NCI-H146 (cell line): ENCODE measurements at regions not wholly inside any gene's neighbourhood (a gene's known extent, or its start where the extent isn't known, plus 50 kb on each side); places are given as distances from the start of the nearest gene placed in this dataset.
"Not testable (repeated sequence)": the region's sequence is repeated elsewhere in the genome, so short reads cannot be mapped to it uniquely, and the experiment has no call there.

Source experiments
- DNase-seq: peaks from one replicate; lab custom pipeline; 2025; lab: John Stamatoyannopoulos, UW

DNA sequence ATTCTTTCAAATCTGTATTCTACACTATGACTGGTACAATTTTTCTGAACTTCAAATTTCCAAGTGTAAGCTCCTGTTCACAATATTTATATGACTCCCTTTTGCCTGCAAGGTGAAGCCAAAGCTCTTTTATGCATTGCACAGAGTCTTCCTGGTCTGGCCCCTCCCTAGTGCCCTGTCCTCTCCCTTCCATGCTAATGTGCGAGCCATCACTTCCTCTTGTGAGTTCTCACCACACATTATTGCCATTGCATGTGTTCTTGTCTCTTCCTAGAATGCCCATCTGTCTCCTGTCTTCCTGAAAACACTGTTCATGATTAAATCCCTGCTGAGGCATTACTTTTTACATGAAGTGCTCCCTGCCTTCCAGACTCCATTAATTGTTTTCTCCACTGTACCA lies 169.9 kb downstream of the MC4R start:
- no peak for DNase-seq

DNA sequence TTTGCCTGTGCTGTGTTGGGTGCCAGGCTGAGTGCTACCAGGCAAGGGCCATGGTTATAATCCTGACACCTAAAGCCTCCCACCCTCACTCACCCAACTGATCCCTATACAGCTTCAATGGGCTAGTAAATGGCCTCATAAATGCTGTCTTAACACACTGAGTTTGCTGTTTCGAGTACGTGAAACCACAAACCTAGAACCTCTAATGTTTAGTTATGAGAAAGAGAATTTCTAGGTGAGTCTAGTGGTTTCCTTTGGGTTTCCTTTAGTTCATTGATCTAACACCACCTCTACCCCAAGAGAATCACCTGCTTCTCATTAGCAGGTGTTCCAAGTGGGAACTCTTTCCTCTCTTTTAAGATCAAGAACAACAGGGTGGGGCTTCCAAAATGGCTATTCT lies 172.0 kb downstream of the MC4R start:
- no peak for DNase-seq

DNA sequence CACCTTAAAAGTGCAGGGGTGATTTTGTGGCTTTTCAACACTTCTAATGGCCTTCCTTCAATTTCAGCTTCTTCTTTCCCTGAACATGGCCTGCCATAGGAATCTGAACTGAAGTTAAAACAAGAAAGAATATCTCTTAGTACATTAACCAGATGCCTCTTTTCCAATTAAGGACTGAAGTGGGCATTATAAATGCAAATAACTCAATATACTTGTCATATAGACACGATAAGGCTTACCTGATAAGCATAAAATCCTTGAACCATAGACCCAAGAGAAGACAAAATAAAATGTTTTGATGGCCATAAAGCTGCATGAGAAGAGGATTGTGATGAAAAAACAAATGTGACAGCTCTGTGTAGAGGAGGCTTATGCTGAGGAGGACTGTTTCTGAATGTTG lies 173.1 kb downstream of the MC4R start:
- no peak for DNase-seq

DNA sequence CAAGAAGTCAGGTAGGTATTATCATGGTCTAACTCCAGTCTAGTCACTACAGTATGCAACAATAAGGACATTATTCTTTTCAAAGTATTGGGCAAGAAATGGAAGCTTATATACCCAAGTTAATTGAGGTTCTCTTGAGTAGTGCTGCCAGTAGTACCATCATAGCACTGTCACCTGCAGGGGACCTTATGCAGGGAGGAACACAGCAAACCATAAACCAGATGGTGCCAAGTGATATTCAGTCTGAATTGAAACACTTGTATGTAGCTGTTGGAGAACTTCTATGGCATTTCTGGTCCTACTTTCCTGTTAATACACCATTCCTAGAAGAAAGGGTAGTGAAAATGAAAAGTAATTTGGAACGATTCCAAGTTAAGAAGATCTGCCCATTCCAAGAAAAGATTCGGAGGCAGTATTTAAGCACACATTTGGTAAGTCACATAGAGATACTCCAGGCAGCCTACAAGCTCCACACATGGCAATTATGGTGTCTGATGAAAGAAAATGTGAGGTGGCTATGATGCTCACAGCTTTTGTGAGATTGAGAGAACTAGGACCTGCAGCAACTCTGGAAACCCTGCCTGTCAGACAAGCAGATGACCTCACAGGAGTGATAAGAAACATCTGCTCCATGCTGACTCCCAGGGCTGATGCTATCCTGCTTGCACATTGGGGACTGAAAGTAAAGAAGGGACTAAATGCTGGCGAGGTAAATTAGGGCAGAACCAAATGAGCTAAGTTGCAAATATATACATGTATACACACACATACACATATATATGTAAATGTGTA lies 174.7 kb downstream of the MC4R start:
- DNase-seq: peak; percentile 66

DNA sequence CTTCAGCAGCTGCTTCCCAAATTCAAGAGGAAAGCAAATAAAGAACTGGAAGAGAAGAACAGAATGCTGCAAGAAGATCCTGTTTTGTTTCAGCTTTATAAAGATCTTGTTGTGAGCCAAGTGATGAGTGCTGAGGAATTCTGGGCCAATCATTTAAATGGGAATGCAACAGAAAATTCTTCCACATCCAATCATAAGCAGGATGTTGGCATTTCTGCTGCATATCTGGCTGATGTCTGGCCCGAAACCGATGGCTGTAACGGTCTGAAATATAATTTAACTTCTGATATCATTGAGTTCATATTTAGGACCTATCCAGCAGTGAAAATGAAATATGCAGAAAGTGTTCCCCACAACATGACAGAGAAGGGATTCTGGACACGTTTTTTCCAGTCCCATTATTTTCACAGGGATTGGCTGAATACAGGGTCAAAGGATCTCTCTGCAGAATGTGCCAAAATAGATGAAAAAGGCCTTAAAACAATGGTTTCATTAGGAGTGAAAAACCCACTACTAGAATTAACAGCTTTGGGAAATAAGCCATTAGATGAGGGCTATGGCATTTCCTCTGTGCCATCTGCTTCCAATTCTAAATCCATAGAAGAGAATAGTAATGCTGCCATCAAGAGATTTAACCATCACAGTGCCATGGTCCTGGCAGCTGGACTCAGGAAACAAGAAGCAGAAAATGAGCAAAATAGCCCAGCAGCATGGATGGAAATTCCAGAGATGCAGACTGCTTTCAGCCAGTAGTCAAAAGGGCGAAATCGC lies 175.6 kb downstream of the MC4R start:
- no peak for DNase-seq

DNA sequence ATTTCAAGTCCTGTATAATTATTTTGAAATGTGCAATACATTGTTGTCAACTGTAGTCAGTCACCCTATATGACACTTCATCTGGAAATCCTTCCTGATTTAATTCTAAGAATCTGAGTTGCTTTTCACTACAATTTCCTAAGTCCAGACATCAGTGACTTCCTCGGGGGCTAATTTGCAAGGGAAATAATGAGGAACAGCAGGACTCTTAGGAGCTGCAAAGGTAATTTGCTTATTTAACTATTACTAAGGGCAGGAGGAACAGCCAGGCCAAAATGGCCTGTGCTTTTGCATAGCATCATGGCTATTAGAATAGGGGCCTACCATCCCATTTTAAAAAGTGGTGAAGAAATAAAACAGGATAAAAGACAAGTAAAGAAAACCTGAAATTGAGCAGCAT lies 178.8 kb downstream of the MC4R start:
- peak; percentile 18 for DNase-seq

DNA sequence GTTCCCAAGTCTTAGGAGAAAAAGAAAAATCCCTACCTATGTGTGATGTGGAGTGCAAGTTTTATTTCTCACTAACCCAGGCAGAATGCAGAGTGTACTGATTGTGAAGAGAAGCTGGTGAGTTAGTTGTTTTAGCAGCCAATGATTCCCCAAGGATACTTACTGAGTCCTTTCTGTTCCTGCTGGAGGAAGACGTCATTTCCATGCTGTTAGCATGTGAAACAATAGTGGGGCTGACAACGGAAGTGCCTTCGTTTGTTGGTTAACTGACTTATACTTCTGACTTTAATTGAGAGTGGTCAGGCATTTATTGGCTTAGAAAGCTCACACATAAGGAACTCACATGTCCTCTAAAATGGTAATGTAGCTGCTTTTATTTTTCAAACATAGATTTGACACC lies 180.6 kb downstream of the MC4R start:
- no peak for DNase-seq

DNA sequence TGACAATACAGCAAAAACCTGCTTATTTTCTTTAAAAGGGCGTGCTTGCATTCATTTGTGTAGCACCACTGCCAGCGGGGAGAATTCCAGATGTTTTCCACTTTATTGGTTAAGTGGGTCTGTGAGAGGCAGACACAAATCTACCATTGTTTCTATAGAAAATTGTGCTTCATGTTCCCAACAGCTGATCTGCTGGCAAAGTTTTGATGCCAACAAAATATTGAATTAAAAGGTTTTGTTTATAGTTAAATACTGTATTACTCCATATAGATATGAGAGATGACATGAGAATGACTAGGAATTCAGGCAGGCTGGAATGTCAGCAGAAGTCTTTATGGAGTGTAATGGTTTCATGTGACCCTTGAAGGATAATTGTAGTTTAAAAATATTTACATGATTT lies 182.7 kb downstream of the MC4R start:
- DNase-seq: no peak

DNA sequence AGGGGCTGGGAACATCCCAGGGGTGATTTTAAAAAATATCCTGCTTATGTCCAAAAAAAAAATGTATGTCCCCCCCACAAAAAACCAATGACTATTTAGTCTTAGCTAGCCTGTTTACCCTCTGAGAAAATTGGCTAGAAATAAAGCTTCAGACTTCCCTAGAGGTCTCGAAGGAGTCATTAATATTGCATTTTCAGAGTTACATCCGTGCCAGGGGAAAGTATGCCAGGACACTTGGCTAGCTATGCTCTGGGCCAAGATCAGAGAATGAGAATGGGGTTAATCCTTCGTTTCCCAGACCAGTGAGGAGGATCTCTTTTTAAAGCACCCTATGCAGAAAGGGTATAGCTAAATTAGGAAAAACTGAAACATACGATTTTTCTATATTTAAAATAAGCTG lies 183.6 kb downstream of the MC4R start:
- DNase-seq: no peak

DNA sequence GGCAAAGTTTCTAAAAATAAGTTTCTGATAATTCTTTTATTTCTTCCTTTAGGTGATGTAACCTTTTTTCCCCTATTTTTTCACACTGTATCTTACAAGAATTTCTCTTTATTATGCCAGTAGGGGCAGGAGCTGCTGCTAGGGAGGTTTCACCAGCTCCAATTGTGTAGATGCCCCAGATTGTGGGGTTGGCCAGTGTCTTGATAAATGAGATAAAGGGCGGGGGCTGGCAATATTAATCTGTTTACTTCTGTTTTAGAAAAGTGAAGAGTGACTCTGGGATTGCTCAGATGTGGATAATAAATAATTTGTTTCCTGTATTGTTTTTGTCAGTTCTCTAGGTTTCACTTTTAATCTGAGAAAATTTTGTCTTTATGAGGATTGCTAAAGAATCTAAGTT lies 190.4 kb downstream of the MC4R start:
- DNase-seq: no peak

DNA sequence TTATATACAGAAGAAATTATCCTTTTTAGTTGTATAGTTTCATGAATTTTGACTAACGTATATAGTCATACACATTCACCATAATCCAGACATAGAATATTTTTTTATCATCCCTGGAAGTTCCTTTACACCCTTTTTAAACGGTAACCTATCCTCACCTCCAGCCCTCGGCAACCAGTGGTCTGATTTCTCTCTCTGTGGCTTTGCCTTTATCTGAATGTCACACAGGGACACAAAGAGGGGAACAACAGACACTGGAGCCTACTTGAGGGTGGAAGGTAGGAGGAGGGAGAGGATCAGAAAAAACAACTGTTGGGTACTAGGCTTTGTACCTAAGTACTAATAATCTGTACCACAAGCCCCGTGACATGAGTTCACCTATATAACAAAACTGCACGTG lies 191.9 kb downstream of the MC4R start:
- DNase-seq: no peak

DNA sequence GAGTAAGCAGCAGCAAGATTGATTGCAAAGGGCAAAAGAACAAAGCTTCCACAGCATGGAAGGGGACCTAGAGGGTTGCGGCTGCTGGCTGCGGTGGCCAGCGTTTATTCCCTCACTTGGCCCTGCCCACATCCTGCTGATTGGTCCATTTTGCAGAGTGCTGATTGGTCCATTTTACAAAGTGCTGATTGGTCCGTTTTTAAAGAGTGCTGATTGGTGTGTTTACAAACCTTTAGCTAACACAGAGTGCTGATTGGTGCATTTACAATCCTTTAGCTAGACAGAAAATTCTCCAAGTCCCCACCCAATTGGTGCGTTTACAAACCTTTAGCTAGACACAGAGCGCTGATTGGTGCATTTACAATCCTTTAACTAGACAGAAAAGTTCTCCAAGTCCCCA lies 194.4 kb downstream of the MC4R start:
- not testable (repeated sequence) for DNase-seq

DNA sequence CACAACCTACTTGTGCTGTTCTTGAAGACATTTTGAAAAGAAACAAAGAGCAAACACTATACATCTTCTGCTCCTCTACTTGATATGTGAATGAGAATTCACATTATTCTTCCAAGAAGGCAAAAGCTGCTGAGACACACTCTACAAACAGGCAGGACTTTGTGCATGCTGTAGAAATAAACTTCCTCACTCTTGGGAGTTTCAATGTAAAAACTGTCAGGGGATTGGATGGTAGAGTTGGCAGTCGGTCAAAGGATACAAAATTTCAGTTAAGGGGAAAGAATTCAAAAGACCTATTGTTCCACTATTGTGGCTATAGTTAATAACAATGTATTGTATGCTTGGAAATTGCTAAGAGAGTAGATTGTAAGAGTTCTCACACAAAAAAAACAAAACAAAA lies 196.3 kb downstream of the MC4R start:
- DNase-seq: no peak

DNA sequence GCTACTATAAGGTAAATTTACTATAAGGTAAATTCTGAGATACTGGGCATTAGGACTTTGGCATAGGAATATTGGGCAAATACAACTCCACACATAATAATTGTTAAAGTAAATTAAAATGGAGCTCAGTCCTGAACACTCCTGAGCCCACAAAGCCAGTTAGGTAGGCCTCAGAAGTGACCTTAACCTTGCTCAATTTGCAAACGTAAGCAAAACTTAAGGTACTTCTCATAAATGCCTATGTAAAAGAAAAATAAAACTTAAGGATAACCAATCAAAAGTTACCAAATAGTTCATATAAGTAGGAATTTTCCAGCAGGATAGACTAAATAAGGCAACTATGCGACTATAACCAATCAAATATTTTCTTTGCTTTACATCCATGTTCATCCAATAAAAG lies 197.7 kb downstream of the MC4R start:
- no peak for DNase-seq

DNA sequence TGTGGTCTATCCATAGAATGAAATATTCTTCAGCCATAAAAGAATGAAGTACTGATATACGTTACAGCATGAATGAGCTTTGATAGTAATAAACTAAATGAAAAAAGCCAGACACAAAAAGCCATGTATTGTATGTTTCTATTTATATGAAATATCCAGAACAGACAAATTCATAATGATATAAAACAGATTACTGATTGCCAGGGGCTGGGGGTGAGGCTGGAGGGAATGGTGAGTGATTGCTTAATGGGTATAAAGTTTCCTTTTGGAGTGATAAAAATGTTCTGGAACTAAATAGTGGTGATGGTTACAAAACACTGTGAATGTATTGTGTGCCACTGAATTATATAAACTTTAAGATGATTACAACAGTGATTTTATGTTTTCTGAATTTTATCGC lies 200.5 kb downstream of the MC4R start:
- no peak for DNase-seq

DNA sequence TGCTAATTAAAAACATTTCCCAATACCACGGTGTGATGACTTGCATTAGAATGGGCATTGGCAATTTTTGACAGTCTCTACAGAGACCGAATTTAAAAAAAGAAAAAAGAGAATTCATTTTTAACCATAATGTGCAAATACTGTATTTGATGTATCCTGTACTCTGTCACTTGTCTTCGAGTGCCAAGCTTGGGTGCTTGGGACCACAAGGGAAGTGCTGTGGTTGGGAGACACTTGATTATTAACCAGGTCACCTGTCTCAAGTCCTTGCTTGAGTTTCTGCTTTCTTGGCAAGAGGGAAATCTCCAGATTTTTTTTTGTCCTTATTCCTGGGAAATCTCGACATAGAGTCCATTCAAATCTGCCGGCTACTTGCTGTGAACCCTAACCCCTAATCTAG lies 209.0 kb downstream of the MC4R start:
- no peak for DNase-seq

DNA sequence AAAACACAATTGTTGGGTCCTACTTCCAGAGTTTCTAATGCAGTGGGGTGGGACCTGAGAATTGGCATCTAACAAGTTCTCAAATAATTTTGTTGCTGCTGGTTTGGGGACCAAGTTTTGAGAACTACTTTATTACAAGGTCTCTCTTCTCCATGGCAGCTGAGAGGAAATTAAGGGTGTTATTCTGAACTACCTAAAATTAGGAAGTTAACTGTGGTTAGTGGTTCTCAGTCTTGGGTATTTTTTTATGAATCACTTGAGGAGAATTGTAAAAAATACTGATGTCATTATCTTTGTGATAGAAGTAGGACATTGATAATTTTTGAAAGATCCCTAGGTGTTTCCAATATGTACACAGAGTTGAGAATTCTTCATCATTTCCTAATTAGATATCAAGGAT lies 210.2 kb downstream of the MC4R start:
- DNase-seq: no peak

DNA sequence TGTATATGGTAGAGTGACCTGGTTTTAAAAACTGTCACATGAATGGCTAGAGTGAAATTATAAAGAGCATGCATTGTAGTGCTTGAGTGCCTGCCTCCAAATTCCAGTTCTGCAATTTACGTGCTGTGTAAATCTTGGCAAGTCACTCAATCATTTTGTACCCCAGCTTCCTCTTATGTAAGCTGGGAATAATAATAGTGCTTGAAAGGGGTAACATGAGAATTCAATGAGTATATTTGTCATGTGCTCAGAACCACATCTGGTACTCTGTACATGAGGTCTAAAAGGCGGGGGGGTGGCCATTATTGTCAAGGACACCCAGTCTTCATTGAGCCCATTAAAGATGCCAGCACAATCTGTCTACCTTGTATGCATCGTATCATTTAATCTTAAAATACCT lies 214.8 kb downstream of the MC4R start:
- no peak for DNase-seq

DNA sequence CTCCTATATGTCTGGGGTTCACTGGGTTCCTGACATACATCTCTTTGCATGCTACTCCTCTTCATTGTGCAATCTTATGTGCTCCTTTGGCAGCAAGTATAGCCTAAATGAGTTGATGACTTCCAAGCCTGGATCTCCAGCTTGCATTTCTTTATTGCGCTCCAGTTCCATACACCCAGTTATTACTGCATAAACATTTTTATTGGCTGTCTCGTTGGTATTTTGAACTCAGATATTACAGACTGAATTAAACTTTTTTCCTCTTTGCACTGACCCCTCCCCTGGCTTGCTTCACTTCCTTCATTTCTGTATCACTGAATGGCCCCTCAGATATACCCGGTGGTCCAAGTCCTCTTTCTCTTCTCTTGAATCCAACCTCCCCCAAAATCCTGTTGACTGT lies 219.2 kb downstream of the MC4R start:
- DNase-seq: no peak

DNA sequence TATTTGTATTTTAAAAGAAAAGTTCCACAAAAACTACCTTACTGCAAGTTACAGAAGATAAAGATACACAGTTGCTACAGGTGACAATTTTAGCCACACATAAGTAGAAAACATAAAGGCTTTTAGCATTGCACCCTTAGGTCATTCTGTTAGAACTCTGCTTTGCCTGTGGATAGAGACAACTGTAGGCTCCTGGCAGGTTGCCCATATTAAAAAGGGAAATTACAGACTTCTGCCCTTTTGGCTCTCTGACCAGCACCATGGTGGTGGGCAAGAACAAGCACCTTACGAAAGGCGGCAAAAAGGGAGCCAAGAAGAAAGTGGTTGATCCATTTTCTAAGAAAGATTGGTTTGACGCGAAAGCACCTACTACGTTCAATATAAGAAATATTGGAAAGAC lies 223.3 kb downstream of the MC4R start:
- DNase-seq: no peak

DNA sequence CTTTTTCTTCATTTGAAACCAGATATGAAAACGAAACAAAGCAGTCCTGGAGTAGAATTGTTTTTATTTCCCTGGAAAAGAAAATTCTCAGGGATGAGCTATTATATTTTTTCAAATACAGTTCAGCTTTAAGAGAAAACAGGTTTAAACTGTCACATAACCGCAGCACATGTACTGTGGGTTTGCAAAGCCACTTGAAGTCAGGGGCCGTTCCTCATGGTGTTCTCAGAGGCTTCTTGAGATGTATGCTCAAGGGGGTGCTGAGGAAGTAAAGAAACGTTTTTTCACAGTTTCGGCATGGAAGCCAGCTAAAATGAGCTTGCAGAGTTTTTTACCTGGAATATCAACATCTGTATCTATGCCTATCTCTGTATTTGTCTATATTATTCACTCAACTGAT lies 225.3 kb downstream of the MC4R start:
- no peak for DNase-seq

DNA sequence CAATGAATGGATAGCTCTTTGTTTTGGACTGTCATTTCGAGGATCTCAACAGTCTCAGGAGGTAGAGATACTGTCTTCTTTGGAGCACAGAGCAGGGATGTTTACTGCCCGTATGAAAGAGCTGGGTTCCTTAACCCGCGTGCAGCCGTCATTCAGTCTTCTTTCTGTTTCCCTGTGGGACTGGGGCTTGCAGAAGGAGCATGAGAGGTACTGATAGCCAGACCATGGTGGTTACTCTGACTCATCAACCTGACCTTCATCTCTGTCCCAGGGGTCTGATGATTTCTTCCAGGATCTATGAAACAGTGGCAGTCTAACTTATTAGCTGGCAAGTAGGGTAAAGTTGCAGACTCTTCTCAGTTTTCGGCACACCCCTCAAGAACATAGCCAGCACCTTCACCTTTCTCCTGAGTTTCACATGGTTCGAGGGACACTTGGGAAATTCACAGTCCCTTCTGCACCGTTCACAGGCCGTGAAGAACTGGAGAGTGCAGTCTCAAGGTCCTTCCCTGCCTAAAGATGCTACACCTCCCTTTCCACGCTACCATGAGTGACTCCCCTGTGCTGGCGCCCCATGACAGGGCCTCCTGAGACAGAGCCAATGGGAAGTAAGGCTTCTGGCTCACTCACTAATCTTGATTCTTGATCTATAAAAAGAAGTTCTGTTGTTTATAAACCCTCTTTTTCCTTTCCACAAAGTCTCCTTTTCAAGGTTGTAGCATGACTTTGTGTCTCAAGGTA lies 226.2 kb downstream of the MC4R start:
- DNase-seq: no peak

DNA sequence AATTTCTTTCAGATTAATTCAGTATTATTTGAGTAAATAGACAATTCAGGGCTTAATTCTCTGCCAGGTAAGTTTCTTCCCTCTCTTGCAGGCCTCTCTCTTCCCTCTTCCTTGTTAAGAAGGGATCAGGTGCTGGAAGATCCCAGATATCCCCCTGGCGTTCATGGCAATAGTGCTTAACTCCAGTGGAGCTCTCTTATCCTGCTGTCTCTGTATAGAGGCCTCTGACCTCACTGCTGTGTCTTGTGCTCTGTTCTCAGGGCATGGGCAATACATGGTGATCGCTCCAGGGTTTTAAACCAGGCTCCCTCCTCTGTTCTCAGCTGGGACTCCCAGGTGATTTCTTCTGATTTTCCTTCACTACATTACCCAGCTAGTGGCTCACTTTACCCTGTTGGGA lies 226.8 kb downstream of the MC4R start:
- peak; percentile 7 for DNase-seq
